GM18867 (cell line): ENCODE measurements at regions not wholly inside any gene's neighbourhood (a gene's known extent, or its start where the extent isn't known, plus 50 kb on each side); places are given as distances from the start of the nearest gene placed in this dataset.
"Not testable (repeated sequence)": the region's sequence is repeated elsewhere in the genome, so short reads cannot be mapped to it uniquely, and the experiment has no call there.

ENCODE experiments used
- ATAC-seq: cut with Tn5 transposase; IDR thresholded peaks from one replicate; pipeline ENCODE4 v1.9.1; 2021; ENCODE audit warnings: mild to moderate bottlenecking, moderate library complexity; ENCODE audit not compliant: unreplicated experiment

- not testable (repeated sequence) for ATAC-seq
These were observed 207.9 kb downstream of the RAB11FIP2 start for GRCh38 chr10:117838500-117839498.

DNA sequence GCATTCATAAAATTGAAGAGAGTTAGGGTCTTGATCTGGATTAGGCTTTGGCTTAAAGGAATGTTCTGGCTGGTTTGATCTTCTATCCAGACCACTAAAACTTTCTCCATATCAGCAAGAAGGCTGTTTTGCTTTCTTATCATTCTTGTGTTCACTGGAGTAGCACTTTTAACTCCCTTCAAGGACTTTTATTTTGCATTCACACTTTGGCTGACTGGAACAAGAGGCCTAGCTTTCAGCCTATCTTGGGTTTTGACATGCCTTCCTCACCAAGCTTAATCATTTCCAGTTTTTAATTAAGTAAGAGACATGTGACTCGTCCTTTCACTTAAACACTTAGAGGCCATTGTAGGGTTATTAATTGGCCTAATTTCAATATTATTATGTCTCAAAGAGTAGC lies 190.3 kb downstream of the RAB11FIP2 start:
- ATAC-seq, result not testable (repeated sequence)

- ATAC-seq, result no peak
These were observed 186.6 kb downstream of the RAB11FIP2 start for GRCh38 chr10:117860135-117860534.

- ATAC-seq, result peak; percentile 73
These were observed 185.9 kb downstream of the RAB11FIP2 start for GRCh38 chr10:117860823-117861222.

- no peak for ATAC-seq
These were observed 185.4 kb downstream of the RAB11FIP2 start for GRCh38 chr10:117861329-117861728.

DNA sequence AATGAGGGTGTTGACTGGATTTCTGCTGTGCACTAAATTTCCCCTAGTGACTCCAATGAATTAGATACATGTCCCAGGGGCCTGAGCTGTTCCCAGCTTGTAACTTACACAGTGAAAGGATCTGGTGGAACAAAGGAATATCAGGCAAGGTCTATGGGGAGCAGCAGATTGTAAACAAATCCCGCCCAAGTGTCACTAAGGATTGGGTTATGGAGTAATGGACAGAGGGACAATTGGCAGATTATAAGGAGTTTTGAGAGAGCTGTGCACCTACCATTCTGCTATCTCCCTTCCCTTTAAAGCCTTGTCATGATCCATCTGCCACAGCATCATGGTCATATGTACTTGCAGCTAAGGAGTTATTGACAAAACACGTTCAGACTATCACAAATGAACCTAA lies 183.0 kb downstream of the RAB11FIP2 start:
- no peak for ATAC-seq

GRCh38 chr10:117865945-117866344 lies 180.8 kb downstream of the RAB11FIP2 start:
- ATAC-seq, result no peak

GRCh38 chr10:117868151-117868550 lies 178.6 kb downstream of the RAB11FIP2 start:
- ATAC-seq, result no peak

GRCh38 chr10:117875793-117876192 lies 170.9 kb downstream of the RAB11FIP2 start:
- ATAC-seq, result no peak

DNA sequence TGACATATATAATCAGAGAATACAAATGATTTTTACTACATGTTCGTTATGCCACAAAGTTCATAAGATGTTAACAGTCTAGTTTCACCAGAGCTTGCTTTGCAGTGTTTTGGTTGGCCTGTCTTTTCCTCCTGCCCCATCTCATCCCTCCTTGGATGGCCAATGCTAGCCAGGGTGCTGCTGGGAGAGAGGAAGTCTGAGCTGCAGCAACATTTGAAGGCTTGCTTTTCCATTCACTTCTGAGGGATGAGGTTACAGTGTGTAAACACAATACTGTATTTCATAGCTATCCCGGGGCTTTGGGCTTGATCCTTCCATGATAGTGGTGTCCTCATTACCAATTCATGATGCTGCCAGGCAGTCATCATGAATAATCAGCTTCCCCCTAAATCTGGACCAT lies 170.5 kb downstream of the RAB11FIP2 start:
- no peak for ATAC-seq

DNA sequence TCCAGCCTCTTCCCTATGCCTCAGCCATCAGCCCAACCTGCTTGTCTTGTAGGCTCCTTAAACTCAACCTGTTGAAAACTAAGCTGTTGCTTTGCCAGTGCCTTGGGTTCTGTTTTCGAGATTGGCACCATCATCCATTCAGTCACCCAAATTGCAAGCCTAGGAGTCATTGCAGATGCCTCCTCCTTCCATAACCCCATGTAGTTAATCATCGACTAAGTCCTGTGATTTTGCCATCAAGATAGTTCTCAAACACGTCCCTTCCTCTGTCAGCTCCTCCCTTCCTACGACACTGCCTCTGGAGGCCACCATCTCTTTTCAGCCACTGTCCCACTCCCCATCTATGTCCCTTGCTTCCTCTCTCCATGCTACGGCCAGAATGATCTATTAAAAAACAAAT lies 168.1 kb downstream of the RAB11FIP2 start:
- no peak for ATAC-seq

GRCh38 chr10:117884093-117884492 lies 162.6 kb downstream of the RAB11FIP2 start:
- no peak for ATAC-seq

DNA sequence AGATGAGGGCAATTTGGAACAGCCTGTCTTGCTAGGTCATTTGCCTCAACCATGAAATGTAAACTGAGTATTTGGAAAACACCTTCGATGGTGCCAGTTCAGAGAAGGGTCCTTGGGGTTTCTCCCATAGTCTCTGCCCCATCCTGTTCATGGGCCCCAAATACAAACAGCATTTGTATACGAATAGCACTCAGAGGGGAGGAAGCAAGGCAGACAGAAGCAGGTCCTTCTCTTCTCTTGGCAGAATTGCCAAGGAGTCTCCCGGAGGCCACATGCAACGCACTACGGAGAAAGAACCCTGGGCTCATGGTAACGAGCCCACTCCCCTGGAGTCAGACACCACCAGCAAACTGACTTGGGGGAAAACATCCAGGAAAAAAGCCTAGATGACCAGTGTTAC lies 162.1 kb downstream of the RAB11FIP2 start:
- ATAC-seq, result no peak

- no peak for ATAC-seq
These were observed 161.4 kb downstream of the RAB11FIP2 start for GRCh38 chr10:117885206-117885829.

DNA sequence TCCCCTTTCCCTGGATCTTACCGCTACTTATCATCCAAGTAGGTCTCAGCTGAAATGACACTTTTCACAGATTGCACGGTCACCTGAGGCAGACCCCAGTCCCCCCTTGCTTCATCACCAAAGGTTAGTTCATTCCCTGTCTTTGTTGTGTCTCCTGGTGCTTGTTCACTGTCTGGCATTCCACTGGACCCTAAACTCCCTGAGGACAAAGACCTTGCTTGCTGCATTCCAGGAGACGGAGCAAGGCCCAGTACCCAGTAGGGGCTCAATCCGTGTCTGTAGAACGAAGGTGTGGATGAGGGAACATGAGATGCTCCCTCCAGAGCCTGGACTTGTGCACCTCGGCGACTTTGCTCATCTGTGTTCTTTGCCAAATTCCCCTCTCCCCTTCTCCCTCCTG lies 160.0 kb downstream of the RAB11FIP2 start:
- ATAC-seq, result no peak

DNA sequence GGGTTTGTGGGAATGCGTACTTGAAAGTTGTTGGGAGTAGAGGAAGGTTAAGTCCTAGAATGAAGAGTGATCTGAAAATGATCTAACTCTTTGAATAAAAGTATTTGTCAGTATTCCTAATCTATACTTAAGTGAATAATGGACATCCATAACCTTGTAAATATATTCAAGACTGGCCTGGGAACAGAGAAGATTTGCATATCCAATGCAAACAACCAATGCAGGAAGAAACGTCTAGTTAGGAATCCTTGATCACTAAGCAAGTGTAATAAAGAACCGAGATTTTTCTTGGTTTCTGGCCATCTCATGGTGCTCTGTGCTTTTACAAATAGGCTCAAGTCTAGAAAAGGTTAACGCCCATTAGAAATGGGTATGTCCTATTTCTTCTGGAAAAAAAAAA lies 157.1 kb downstream of the RAB11FIP2 start:
- no peak for ATAC-seq

- ATAC-seq, result no peak
These were observed 154.0 kb downstream of the RAB11FIP2 start for GRCh38 chr10:117892681-117893220.

DNA sequence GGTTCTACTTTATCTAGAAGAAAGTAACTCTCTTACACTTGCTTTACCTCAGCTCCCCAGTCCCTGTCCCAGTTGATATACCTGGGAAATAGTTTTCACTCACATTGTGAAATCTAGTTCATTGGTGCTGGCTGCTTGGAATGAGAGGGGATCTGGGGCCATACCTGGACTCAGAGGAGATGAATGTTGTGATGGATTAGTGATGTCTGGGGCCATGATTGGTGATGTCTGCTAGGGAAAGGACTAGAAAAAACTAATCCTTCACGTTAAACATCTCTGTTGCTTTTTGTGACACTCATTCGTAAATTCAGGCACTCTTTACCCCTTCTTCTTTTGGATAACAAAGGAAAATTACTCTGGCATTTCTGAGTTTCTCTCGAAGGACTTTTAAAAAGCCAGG lies 152.4 kb downstream of the RAB11FIP2 start:
- no peak for ATAC-seq

- no peak for ATAC-seq
These were observed 150.2 kb downstream of the RAB11FIP2 start for GRCh38 chr10:117896517-117896916.

DNA sequence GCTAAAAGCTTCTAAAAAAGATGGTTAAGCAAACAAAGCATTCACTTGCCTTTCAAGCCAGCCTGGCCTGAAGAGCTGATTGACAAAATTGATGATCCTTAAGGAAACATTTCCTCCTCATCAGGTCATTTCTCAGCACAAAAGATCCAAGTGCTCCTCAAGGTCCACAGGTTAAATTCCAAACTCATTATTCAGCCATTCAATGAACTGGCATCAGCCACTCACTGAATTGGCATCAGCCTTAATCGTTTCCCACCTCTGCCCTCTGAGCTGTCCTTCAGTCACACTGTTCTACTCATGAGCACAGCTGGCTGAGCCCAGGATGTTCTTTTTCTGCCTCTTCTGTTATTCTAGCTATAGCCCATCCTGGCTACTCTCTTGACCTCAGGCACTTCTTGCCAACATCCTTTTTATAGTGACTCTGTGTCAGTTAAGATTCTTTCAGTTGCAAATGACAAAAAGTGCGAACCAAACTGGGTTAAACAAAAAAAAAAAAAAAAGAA lies 147.5 kb downstream of the RAB11FIP2 start:
- no peak for ATAC-seq

DNA sequence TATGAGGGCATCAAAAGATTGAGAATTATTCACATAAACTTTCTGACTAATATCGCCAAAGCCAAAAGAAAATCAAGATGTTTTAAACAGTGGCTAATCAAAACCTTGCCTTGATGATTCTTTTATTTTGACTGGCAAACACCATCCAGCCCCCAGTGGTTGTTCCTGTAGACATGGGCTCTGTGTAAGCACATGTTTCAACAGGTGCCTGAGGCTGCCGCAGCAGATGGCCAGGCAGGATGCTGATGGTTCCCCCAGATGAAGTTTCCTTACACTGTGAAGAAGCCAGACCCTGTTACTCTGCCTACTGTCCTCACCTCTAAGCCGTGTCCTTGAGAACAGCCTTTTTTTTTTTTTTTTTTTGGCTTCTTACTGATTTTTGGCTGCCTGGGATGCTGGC lies 146.5 kb downstream of the RAB11FIP2 start:
- no peak for ATAC-seq

DNA sequence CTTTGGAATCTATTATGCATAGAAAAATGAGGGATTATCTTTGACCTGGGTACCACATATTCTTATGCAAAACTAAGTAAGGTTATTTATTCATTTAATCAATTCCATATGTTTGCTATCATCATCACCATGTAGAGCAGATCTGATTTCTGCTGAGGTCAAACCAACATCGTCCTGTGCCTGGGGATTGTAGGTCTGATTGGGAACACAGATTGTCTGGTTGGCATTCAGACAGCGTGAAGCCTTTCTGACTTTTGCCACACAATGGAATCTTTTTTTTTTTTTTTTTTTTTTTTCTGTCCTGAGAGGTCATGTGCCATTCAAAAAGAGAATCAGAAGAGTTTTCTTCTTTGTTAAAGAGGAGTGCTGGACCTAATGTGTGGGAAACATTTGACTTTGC lies 142.9 kb downstream of the RAB11FIP2 start:
- ATAC-seq, result no peak
